ENCODE measurements at regions not wholly inside any gene's neighbourhood (a gene's known extent, or its start where the extent isn't known, plus 50 kb on each side); places are given as distances from the start of the nearest gene placed in this dataset.
A peak's percentile ranks its signal among the peaks of the same experiment; 100 is the strongest.

DNA sequence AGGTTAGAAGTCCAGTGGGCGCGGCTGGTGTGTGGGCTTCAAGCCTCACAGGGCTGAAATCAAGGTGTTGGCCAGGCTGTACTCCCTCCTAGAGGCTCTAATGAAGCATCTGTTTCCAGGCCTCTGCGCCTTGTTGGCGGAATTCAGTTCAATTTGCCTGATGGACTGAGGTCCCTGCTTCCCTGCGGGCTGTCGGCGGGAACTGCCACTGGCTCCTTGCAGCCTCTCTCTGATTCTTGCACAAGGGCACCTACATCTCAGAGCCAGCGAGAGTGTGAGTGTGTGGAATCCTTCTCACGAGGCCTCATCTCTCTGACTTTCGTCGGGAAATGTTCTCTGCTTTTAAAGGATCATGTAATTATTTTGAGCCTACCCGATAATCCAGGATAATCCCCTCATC lies 128.6 kb downstream of the DLEU7 start:
- H3K4me1 ChIP-seq = peaks cover 23% of the 10 kb centered on the region
- no peak overlapping the region for H3K27ac ChIP-seq
- no peak overlapping the region for H3K4me3 ChIP-seq
- no peaks in the 10 kb centered on the region for H3K27me3 ChIP-seq
- no peaks in the 10 kb centered on the region for H4K20me1 ChIP-seq
- H3K4me2 ChIP-seq = peak overlapping the region; percentile 82
- no peak overlapping the region for H3K9ac ChIP-seq
- no peaks in the 10 kb centered on the region for H3K9me3 ChIP-seq
- TF ChIP-seq Cebpa-rat (IDR thresholded peaks at IDR 0.05) = no peak
- H3K36me3 ChIP-seq = no peaks in the 10 kb centered on the region

DNA sequence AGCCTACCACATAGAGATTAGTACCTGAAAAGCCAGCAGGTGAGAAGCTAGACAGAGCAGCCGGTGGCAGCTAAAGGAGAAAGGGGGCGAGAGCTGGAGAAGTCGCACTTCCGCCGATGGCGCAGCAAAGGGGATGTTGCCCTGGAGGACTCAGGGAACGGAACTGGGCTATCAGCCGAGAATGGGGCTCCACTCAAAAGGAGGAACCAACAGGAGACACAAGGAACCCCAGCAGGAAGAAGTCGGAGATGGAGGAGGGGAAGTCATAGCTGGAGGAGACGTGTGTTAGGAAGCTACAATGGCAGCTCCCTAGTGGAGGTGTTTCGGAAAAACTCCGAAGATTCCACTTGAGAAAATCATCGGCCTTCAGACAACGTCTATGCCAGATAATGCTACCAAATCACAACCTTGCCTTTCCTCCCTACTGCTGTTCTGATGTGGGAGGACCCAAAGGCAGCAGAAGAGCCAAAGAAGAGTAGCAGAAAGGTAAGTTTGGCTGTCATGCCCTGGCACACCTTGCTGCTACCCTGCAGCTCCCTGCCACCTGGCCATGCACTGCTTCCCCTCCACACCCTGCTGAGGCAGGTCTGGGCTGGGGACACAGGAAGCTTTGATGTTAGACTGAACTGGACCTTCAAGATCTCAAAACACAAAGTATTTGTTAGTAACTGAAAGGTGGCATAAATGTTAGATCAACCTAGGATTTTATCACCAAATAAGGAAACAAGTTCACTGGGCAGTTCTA lies 127.9 kb downstream of the DLEU7 start:
- no peak for TF ChIP-seq Cebpa-rat (IDR thresholded peaks at IDR 0.05)
- no peaks in the 10 kb centered on the region for H3K27me3 ChIP-seq
- no peak overlapping the region for H3K4me2 ChIP-seq
- no peaks in the 10 kb centered on the region for H4K20me1 ChIP-seq
- no peaks in the 10 kb centered on the region for H3K9me3 ChIP-seq
- no peaks in the 10 kb centered on the region for H3K36me3 ChIP-seq
- no peak overlapping the region for H3K4me3 ChIP-seq
- no peak overlapping the region for H3K27ac ChIP-seq
- peaks cover 23% of the 10 kb centered on the region for H3K4me1 ChIP-seq
- H3K9ac ChIP-seq = no peak overlapping the region

DNA sequence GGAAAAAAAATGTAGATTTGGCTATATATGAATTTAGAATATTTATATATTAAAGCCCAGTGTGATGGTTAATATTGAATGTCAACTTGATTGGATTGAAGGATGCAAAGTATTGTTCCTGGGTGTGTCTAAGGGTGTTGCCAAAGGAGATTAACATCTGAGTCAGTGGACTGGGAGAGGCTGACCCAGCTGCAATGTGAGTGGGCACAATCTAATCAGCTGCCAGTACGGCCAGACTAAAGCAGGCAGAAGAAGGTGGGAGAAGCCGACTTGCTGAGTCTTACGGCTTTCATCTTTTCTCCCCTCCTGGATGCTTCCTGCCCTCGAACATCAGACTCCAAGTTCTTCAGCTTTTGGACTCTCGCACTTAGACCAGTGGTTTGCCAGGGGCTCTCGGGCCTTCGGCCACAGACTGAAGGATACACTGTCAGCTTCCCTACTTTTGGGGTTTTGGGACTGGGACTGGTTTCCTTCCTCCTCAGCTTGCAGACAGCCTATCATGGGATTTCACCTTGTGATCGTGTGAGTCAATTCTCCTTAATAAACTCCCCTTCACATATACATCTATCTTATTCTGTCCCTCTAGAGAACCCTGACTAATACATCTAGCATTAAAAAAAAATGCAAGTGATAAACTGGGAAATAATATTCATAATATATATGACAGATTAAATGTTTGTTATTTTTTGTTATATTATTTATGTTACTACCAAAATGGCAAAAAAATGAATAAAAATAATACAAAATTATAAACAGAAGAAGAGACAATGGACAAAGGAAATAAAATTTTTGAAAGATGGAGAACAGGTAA lies 122.4 kb downstream of the DLEU7 start:
- TF ChIP-seq Cebpa-rat (IDR thresholded peaks at IDR 0.05) = no peak
- no peak overlapping the region for H3K27ac ChIP-seq

DNA sequence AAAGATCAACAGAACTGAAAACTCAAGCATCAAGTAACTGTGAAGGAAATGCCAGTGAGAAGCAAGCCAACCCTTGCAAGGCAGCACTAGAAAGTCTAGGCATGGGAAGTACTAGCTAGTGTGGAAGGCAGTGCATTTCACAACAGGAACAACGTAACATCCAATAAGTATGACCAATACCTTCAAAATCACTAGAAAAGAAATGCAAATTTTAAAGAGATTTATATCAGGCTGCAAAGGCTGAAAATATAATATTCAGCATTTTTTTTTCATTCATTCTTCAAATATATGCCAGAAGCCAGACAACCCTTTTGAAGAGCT lies 121.9 kb downstream of the DLEU7 start:
- H3K36me3 ChIP-seq = no peaks in the 10 kb centered on the region
- no peaks in the 10 kb centered on the region for H3K27me3 ChIP-seq
- H4K20me1 ChIP-seq = no peaks in the 10 kb centered on the region
- peaks cover 4% of the 10 kb centered on the region; the same call in 1 of the 2 replicates for H3K9me3 ChIP-seq
- no peak overlapping the region for H3K4me3 ChIP-seq
- no peak for TF ChIP-seq Cebpa-rat (IDR thresholded peaks at IDR 0.05)
- H3K27ac ChIP-seq = no peak overlapping the region
- peaks cover 28% of the 10 kb centered on the region for H3K4me1 ChIP-seq
- H3K4me2 ChIP-seq = no peak overlapping the region
- H3K9ac ChIP-seq = no peak overlapping the region

More for the DNA sequence above, 122.4 kb downstream of the DLEU7 start:
- Histone ChIP-seq H3K4me1 (peaks cover 22% of the 10 kb centered on the region), H3K9ac (no peak overlapping the region), H3K4me2 (no peak overlapping the region), H4K20me1 (no peaks in the 10 kb centered on the region), H3K36me3 (no peaks in the 10 kb centered on the region), H3K27me3 (no peaks in the 10 kb centered on the region), H3K9me3 (peaks cover 4% of the 10 kb centered on the region; the same call in 1 of the 2 replicates), H3K4me3 (no peak overlapping the region)

DNA sequence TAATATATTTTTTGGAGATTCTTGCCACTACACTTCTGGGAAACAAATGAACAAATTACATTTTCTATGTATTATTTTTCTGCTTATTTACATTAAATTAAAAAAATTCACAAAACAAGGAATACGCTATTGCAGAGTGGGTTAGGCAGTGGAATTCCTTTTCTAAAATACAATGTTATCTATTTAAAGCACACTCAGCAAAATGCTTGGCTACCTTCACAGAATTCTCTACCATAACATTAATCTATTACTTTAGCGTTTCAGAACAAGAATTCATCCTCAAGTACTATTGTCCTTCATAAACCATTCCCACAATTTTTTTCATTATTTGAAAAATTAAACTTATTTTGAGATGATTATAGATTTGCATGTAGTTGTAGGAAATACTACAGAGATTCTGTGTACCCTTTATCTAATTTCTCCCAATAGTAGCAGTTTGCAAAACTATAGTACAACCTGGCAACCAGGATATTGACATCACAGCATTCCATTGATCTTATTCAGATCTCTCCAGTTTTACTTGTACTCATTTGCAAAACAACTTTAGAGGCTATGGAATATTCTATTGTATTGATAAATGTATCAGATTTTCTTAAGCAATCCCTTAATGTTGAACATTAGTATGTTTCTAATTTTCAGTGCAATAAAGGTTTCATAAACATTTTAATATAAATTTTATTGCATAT lies 120.9 kb downstream of the DLEU7 start:
- TF ChIP-seq Cebpa-rat (IDR thresholded peaks at IDR 0.05) = no peak
- Histone ChIP-seq H3K36me3 (no peaks in the 10 kb centered on the region), H3K4me2 (no peak overlapping the region), H3K27ac (no peak overlapping the region), H4K20me1 (no peaks in the 10 kb centered on the region), H3K4me1 (peaks cover 37% of the 10 kb centered on the region), H3K9me3 (peaks cover 4% of the 10 kb centered on the region; the same call in 1 of the 2 replicates), H3K9ac (no peak overlapping the region), H3K4me3 (no peak overlapping the region), H3K27me3 (no peaks in the 10 kb centered on the region)

DNA sequence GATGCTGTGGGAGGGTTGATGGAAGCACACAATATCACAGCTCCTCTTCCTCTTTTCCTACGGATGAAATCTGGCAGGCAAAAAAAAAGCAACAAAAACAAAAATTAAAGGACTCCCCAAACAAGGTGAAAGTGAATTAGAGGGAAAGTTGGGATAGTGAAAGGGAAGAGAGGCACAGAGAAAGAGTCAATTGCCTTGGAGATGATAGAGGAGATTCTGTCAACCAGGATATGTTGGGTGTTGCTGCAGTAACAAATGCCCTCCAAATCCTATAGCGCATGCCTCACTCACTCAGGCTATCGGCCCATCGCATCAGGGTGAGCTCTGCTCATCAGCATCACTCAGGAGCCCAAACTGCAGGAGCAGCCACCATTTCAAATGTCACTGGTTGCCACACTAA lies 119.1 kb downstream of the DLEU7 start:
- no peak for TF ChIP-seq Cebpa-rat (IDR thresholded peaks at IDR 0.05)
- H3K27me3 ChIP-seq = no peaks in the 10 kb centered on the region
- peak overlapping the region; percentile 82 for H3K4me2 ChIP-seq
- H3K27ac ChIP-seq = peak overlapping the region; percentile 74
- no peak overlapping the region for H3K4me3 ChIP-seq
- peaks cover 9% of the 10 kb centered on the region; the same call in 1 of the 2 replicates for H3K9me3 ChIP-seq
- no peaks in the 10 kb centered on the region for H3K36me3 ChIP-seq
- H3K9ac ChIP-seq = no peak overlapping the region
- no peaks in the 10 kb centered on the region for H4K20me1 ChIP-seq
- peaks cover 42% of the 10 kb centered on the region for H3K4me1 ChIP-seq

DNA sequence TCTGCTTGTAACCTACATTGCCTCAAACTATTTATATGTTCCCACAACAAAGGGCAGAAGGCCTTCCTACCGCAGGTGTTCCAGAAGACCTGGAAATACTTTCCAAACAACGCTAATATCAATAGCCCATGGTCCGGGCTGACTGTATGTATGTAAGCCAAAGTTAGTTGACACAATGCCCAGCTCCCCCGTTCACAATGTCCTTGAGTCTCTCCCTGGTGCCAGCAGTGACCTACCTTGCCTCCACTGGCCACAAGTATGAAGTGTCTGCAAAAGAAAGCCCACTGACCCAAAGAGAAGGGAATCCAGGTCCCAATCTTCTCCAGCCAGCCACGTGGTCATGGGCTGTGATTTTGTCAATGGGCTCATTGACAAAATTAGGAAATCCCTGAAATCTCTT lies 118.6 kb downstream of the DLEU7 start:
- peaks cover 11% of the 10 kb centered on the region; the same call in 1 of the 2 replicates for H3K9me3 ChIP-seq
- no peak overlapping the region for H3K9ac ChIP-seq
- H3K27ac ChIP-seq = peak overlapping the region; percentile 74
- H4K20me1 ChIP-seq = no peaks in the 10 kb centered on the region
- no peak for TF ChIP-seq Cebpa-rat (IDR thresholded peaks at IDR 0.05)
- peaks cover 42% of the 10 kb centered on the region for H3K4me1 ChIP-seq
- no peaks in the 10 kb centered on the region for H3K36me3 ChIP-seq
- peak overlapping the region; percentile 82 for H3K4me2 ChIP-seq
- no peak overlapping the region for H3K4me3 ChIP-seq
- H3K27me3 ChIP-seq = no peaks in the 10 kb centered on the region

DNA sequence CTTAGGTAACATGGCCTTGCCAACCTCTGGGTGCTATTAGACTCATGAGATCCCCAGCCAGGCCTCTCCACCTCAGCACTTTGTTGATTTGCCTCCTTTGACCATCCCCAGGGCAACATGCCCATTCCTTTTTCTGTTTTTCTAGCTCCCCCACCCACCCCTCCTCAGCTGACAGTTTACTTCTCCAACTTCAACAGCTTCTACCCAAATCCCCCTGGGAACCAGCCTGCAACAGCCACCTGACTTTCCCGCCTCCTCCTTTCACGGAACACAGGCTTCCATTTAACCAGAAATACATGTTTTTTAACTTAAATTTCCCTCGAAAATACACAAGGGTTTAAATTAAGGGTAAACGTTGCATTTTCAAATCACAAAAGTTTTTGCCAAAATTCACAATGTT lies 117.3 kb downstream of the DLEU7 start:
- Histone ChIP-seq H3K4me3 (peak overlapping the region; percentile 3; the same call in 1 of the 2 replicates), H3K27me3 (no peaks in the 10 kb centered on the region), H3K27ac (peak overlapping the region; percentile 74), H3K36me3 (0 out of 2 replicates have a peak, but pooled peaks cover 8% of the 10 kb centered on the region), H3K9ac (peak overlapping the region; percentile 39; the same call in 1 of the 2 replicates), H3K4me2 (peak overlapping the region; percentile 82), H4K20me1 (no peaks in the 10 kb centered on the region), H3K9me3 (peaks cover 24% of the 10 kb centered on the region), H3K4me1 (peaks cover 42% of the 10 kb centered on the region)
- no peak for TF ChIP-seq Cebpa-rat (IDR thresholded peaks at IDR 0.05)

DNA sequence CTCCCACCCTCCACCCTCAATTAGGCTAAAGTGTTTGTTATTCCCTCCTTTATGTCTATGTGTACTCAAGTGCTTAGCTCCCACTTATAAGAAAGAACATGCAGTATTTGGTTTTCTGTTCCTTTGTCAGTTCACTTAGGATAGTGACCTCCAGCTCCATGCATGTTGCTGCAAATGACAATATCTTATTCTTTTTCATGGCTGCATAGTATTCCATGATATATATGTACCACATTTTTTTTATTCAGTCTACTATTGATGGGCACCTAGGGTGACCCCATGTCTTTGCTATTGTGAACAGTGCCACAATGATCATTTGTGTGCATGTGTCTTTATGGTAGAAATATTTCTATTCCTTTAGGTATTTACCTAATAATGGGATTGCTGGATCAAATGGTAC lies 114.3 kb downstream of the DLEU7 start:
- Histone ChIP-seq H4K20me1 (no peaks in the 10 kb centered on the region), H3K4me3 (no peak overlapping the region), H3K4me1 (peaks cover 39% of the 10 kb centered on the region)

More for the DNA sequence above, 114.3 kb downstream of the DLEU7 start:
- H3K9me3 ChIP-seq = peaks cover 25% of the 10 kb centered on the region
- 0 out of 2 replicates have a peak, but pooled peaks cover 10% of the 10 kb centered on the region for H3K36me3 ChIP-seq
- H3K4me2 ChIP-seq = no peak overlapping the region
- no peak for TF ChIP-seq Cebpa-rat (IDR thresholded peaks at IDR 0.05)
- H3K27ac ChIP-seq = no peak overlapping the region
- H3K27me3 ChIP-seq = no peaks in the 10 kb centered on the region
- H3K9ac ChIP-seq = no peak overlapping the region

Measured in BLaER1 (cell line).